Left lung (tissue), 4 donors: ENCODE measurements at regions not wholly inside any gene's neighbourhood (a gene's known extent, or its start where the extent isn't known, plus 50 kb on each side); places are given as distances from the start of the nearest gene placed in this dataset.

Experiments
- ATAC-seq: fragments of 200-7000 bp; cut with Tn5 transposase; one replicate; pipeline ENCODE4 v1.9.1; 2020; ENCODE audit warnings: moderate library complexity
- DNase-seq, 4 donors: peaks; one replicate each; pipeline ENCODE4 v3.0.0-alpha.2; 2013 to 2020
- H3K27ac ChIP-seq, 2 donors: fragments of 200-600 bp; sonication (generic) in 1 of 2; one replicate each; pipeline versions ENCODE4 v1.5.0 to v1.8.0; 2020 to 2021
- H3K27me3 ChIP-seq, 2 donors: fragments of 200-600 bp; sonication (generic) in 1 of 2; one replicate each; pipeline versions ENCODE4 v1.5.0 to v1.8.0; 2020 to 2021
- H3K36me3 ChIP-seq, 2 donors: fragments of 200-600 bp; sonication (generic) in 1 of 2; one replicate each; pipeline versions ENCODE4 v1.5.0 to v1.8.0; 2020 to 2021
- H3K4me1 ChIP-seq, 2 donors: fragments of 200-600 bp; one replicate each; pipeline ENCODE4 v1.8.0; 2021
- H3K4me3 ChIP-seq, 2 donors: fragments of 200-600 bp; sonication (generic) in 1 of 2; one replicate each; pipeline versions ENCODE4 v1.5.0 to v1.8.0; 2020 to 2021; ENCODE audit warnings: mild to moderate bottlenecking in 1 of 2
- H3K9me3 ChIP-seq, 2 donors: fragments of 200-600 bp; sonication (generic) in 1 of 2; one replicate each; pipeline versions ENCODE4 v1.5.0 to v1.8.0; 2020 to 2021
- CTCF ChIP-seq, 2 donors: fragments of 200-600 bp; sonication (generic) in 1 of 2; IDR thresholded peaks; one replicate each; pipeline versions ENCODE4 v1.5.0 to v1.8.0; 2021; ENCODE audit warnings: antibody characterized with exemption in 2 of 2
- intact Hi-C, 2 donors: fragments of 100-400 bp; cut with DNase I; formaldehyde crosslinking; loops; one replicate each; pipeline versions ENCODE4 v1.11.2 to v1.14.2; 2022
- donor health status: DM: no; HTN: yes; CAD: no.
- donor health status: DM: no; HTN: no; CAD: no.

GRCh38 chr5:18778225-18778624, 1144.0 kb downstream of the TAF11L14 start:
- Histone ChIP-seq H3K27ac (no peak overlapping the region), H3K4me1 (no peaks in the 10 kb centered on the region), H3K4me3 (no peak overlapping the region), H3K9me3 (peaks cover 0 to 5% of the 10 kb centered on the region in 2 donors), H3K27me3 (no peaks in the 10 kb centered on the region), H3K36me3 (no peaks in the 10 kb centered on the region)
- intact Hi-C loops: no loop called here
- DNase-seq (no peak), ATAC-seq (no peak)
- no peak for TF ChIP-seq CTCF (IDR thresholded peaks at IDR 0.05)

GRCh38 chr5:18789218-18789998, 1155.1 kb downstream of the TAF11L14 start:
- Histone ChIP-seq H3K27ac (no peak overlapping the region), H3K36me3 (no peaks in the 10 kb centered on the region), H3K9me3 (no peaks in the 10 kb centered on the region), H3K4me3 (no peak overlapping the region), H3K4me1 (no peaks in the 10 kb centered on the region), H3K27me3 (no peaks in the 10 kb centered on the region)
- intact Hi-C loops: no loop called here
- no peak for TF ChIP-seq CTCF (IDR thresholded peaks at IDR 0.05)
- DNase-seq (no peak), ATAC-seq (no peak)

GRCh38 chr5:18792145-18792544, 1157.9 kb downstream of the TAF11L14 start:
- ATAC-seq: no peak
- no peak overlapping the region for H3K27ac ChIP-seq
- no peaks in the 10 kb centered on the region for H3K27me3 ChIP-seq
- no peaks in the 10 kb centered on the region for H3K36me3 ChIP-seq
- H3K4me1 ChIP-seq: no peaks in the 10 kb centered on the region
- intact Hi-C loops: no loop called here
- no peak for DNase-seq
- no peak for TF ChIP-seq CTCF (IDR thresholded peaks at IDR 0.05)
- H3K9me3 ChIP-seq: no peaks in the 10 kb centered on the region
- no peak overlapping the region for H3K4me3 ChIP-seq

GRCh38 chr5:18797222-18797621, 1163.0 kb downstream of the TAF11L14 start:
- no peaks in the 10 kb centered on the region for H3K4me1 ChIP-seq
- no peak for TF ChIP-seq CTCF (IDR thresholded peaks at IDR 0.05)
- H3K36me3 ChIP-seq: no peaks in the 10 kb centered on the region
- H3K27me3 ChIP-seq: no peaks in the 10 kb centered on the region
- H3K4me3 ChIP-seq: no peak overlapping the region
- no peak for DNase-seq
- intact Hi-C loops: no loop called here
- H3K27ac ChIP-seq: no peak overlapping the region
- H3K9me3 ChIP-seq: no peaks in the 10 kb centered on the region
- ATAC-seq: no peak

- DNase-seq (no peak), ATAC-seq (no peak)
- intact Hi-C loops: no loop called here
- no peaks in the 10 kb centered on the region for H3K4me1 ChIP-seq
- H3K27me3 ChIP-seq: no peaks in the 10 kb centered on the region
- no peak for TF ChIP-seq CTCF (IDR thresholded peaks at IDR 0.05)
- no peaks in the 10 kb centered on the region for H3K9me3 ChIP-seq
- H3K36me3 ChIP-seq: no peaks in the 10 kb centered on the region
- H3K4me3 ChIP-seq: no peak overlapping the region
- H3K27ac ChIP-seq: no peak overlapping the region
Measured at GRCh38 chr5:18798058-18798457, 1163.8 kb downstream of the TAF11L14 start.
